ENCODE measurements at regions not wholly inside any gene's neighbourhood (a gene's known extent, or its start where the extent isn't known, plus 50 kb on each side); places are given as distances from the start of the nearest gene placed in this dataset.

- ChIA-PET CTCF (interaction anchor here (1.5 kb wide), 1 partner anchor 22 kb away, joined by 5 read pairs; no protein-coding TSS in a partner anchor), POLR2A (no interaction called here)
- Mint-ChIP-seq H3K4me3 (ENCODE audit: unreplicated experiment) (no peak overlapping the region), H3K4me1 (ENCODE audit: insufficient read depth, unreplicated experiment) (no peaks in the 10 kb centered on the region), H3K27ac (ENCODE audit: low read depth, unreplicated experiment) (no peak overlapping the region), H3K36me3 (ENCODE audit: insufficient read depth, unreplicated experiment) (no peaks in the 10 kb centered on the region), H3K9me3 (ENCODE audit: unreplicated experiment) (no peaks in the 10 kb centered on the region), H3K27me3 (ENCODE audit: insufficient read depth, unreplicated experiment) (no peaks in the 10 kb centered on the region)
- BruUV-seq (replicated peaks): no TSS peak
- TF ChIP-seq CTCF (IDR thresholded peaks at IDR 0.05; ENCODE audit: unreplicated experiment): no peak
- DNase-seq (ENCODE audit: unreplicated experiment): no peak
- intact Hi-C loops (cut with micrococcal nuclease): no loop called here
Observed at GRCh38 chr11:79982185-79982584, 541.4 kb upstream of the TENM4 start.

- DNase-seq (ENCODE audit: unreplicated experiment): no peak
Observed at GRCh38 chr11:79980916-79981315, 540.1 kb upstream of the TENM4 start.

GRCh38 chr11:79973721-79974617, 533.1 kb upstream of the TENM4 start:
- no peak overlapping the region for H3K4me3 Mint-ChIP-seq (ENCODE audit: unreplicated experiment)
- peak; percentile 61 for DNase-seq (ENCODE audit: unreplicated experiment)
- no TSS peak for BruUV-seq (replicated peaks)

More at GRCh38 chr11:79980916-79981315, 540.1 kb upstream of the TENM4 start:
- ChIA-PET CTCF (interaction anchor here (0.6 to 1.5 kb wide), 3 partner anchors 9 to 1727 kb away, joined by 3 to 5 read pairs (median 4); no protein-coding TSS in a partner anchor), POLR2A (no interaction called here)
- Mint-ChIP-seq H3K4me1 (ENCODE audit: insufficient read depth, unreplicated experiment) (no peaks in the 10 kb centered on the region), H3K4me3 (ENCODE audit: unreplicated experiment) (no peak overlapping the region), H3K27me3 (ENCODE audit: insufficient read depth, unreplicated experiment) (no peaks in the 10 kb centered on the region), H3K9me3 (ENCODE audit: unreplicated experiment) (no peaks in the 10 kb centered on the region), H3K36me3 (ENCODE audit: insufficient read depth, unreplicated experiment) (no peaks in the 10 kb centered on the region), H3K27ac (ENCODE audit: low read depth, unreplicated experiment) (no peak overlapping the region)
- BruUV-seq (replicated peaks): no TSS peak
- intact Hi-C loops (cut with micrococcal nuclease): no loop called here
- no peak for TF ChIP-seq CTCF (IDR thresholded peaks at IDR 0.05; ENCODE audit: unreplicated experiment)

More at GRCh38 chr11:79973721-79974617, 533.1 kb upstream of the TENM4 start:
- H3K4me1 Mint-ChIP-seq (ENCODE audit: insufficient read depth, unreplicated experiment): peaks cover 7% of the 10 kb centered on the region
- H3K36me3 Mint-ChIP-seq (ENCODE audit: insufficient read depth, unreplicated experiment): no peaks in the 10 kb centered on the region
- H3K9me3 Mint-ChIP-seq (ENCODE audit: unreplicated experiment): peaks cover 8% of the 10 kb centered on the region
- CTCF ChIA-PET: interaction anchor here (0.6 kb wide), 1 partner anchor 983 kb away, joined by 3 read pairs; no protein-coding TSS in a partner anchor
- no peak overlapping the region for H3K27ac Mint-ChIP-seq (ENCODE audit: low read depth, unreplicated experiment)
- TF ChIP-seq CTCF (IDR thresholded peaks at IDR 0.05; ENCODE audit: unreplicated experiment): no peak
- intact Hi-C loops (cut with micrococcal nuclease): no loop called here
- peaks cover 8% of the 10 kb centered on the region for H3K27me3 Mint-ChIP-seq (ENCODE audit: insufficient read depth, unreplicated experiment)
- POLR2A ChIA-PET: no interaction called here

Measured in MCF 10A (cell line).